Lower leg skin (tissue), 3 donors: ENCODE measurements at regions not wholly inside any gene's neighbourhood (a gene's known extent, or its start where the extent isn't known, plus 50 kb on each side); places are given as distances from the start of the nearest gene placed in this dataset.

ENCODE experiments used
- POLR2A ChIP-seq, 2 donors: fragments of 450-650 bp; IDR thresholded peaks; one replicate each; pipeline ENCODE4 v1.6.1; 2016 to 2017; ENCODE audit warnings: antibody characterized with exemption in 2 of 2, mild to moderate bottlenecking in 1 of 2, moderate library complexity in 1 of 2
- TF ChIP-seq, protein P1 (sequence below), 3 donors: fragments of 450-650 bp; IDR thresholded peaks; one replicate each; pipeline ENCODE4 v1.5.1; 2016; ENCODE audit warnings: antibody characterized with exemption in 3 of 3, mild to moderate bottlenecking in 3 of 3, moderate library complexity in 2 of 3

- TF ChIP-seq, protein P1, sequence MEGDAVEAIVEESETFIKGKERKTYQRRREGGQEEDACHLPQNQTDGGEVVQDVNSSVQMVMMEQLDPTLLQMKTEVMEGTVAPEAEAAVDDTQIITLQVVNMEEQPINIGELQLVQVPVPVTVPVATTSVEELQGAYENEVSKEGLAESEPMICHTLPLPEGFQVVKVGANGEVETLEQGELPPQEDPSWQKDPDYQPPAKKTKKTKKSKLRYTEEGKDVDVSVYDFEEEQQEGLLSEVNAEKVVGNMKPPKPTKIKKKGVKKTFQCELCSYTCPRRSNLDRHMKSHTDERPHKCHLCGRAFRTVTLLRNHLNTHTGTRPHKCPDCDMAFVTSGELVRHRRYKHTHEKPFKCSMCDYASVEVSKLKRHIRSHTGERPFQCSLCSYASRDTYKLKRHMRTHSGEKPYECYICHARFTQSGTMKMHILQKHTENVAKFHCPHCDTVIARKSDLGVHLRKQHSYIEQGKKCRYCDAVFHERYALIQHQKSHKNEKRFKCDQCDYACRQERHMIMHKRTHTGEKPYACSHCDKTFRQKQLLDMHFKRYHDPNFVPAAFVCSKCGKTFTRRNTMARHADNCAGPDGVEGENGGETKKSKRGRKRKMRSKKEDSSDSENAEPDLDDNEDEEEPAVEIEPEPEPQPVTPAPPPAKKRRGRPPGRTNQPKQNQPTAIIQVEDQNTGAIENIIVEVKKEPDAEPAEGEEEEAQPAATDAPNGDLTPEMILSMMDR (IDR thresholded peaks at IDR 0.05): no peak
- no peak for TF ChIP-seq POLR2A (IDR thresholded peaks at IDR 0.05)
Observed at GRCh38 chr16:66082424-66082823, 284.1 kb upstream of the CDH5 start.
